SK-N-SH treated with all-trans-retinoic acid at 6 μM for 48 hours (cell line): ENCODE measurements at regions not wholly inside any gene's neighbourhood (a gene's known extent, or its start where the extent isn't known, plus 50 kb on each side); places are given as distances from the start of the nearest gene placed in this dataset.

ENCODE experiments used
- ATAC-seq: fragments of 200-7000 bp; cut with Tn5 transposase; 3 replicates; pipeline ENCODE4 v1.9.1; 2020; ENCODE audit warnings: mild to moderate bottlenecking, moderate library complexity
- ARNTL ChIP-seq: fragments of 450-650 bp; formaldehyde crosslinking; IDR thresholded peaks from 2 replicates; pipeline ENCODE4 v1.5.0; 2020; ENCODE audit warnings: low read depth, mild to moderate bottlenecking, moderate library complexity, borderline replicate concordance
- BACH2 ChIP-seq: fragments of 250-450 bp; sonication (Bioruptor Pico); IDR thresholded peaks from 2 replicates; pipeline ENCODE4 v1.9.0; 2021; ENCODE audit warnings: mild to moderate bottlenecking, borderline replicate concordance
- CSDC2 ChIP-seq: fragments of 250-450 bp; sonication (Bioruptor Pico); IDR thresholded peaks from 2 replicates; pipeline ENCODE4 v1.5.0; 2020; ENCODE audit warnings: mild to moderate bottlenecking, moderate library complexity
- ESRRG ChIP-seq: fragments of 250-450 bp; sonication (Bioruptor Pico); IDR thresholded peaks from 2 replicates; pipeline ENCODE4 v1.6.1; 2021; ENCODE audit warnings: mild to moderate bottlenecking
- GLIS3 ChIP-seq: fragments of 250-450 bp; sonication (Bioruptor Pico); IDR thresholded peaks from 2 replicates; pipeline ENCODE4 v1.5.0; 2020; ENCODE audit warnings: mild to moderate bottlenecking, moderate library complexity
- ISL1 ChIP-seq: fragments of 250-450 bp; sonication (Bioruptor Pico); IDR thresholded peaks from 2 replicates; pipeline ENCODE4 v2.1.2; 2022; ENCODE audit warnings: mild to moderate bottlenecking, moderate library complexity
- OSR1 ChIP-seq: fragments of 250-450 bp; sonication (Bioruptor Pico); IDR thresholded peaks from 2 replicates; pipeline ENCODE4 v1.8.0; 2022; ENCODE audit warnings: moderate library complexity, mild to moderate bottlenecking, inconsistent platforms
- PPARA ChIP-seq: fragments of 250-450 bp; sonication (Bioruptor Pico); IDR thresholded peaks from 2 replicates; pipeline ENCODE4 v1.5.0; 2020; ENCODE audit warnings: mild to moderate bottlenecking, borderline replicate concordance
- RARB ChIP-seq: fragments of 250-450 bp; sonication (Bioruptor Pico); IDR thresholded peaks from 2 replicates; pipeline ENCODE4 v1.8.0; 2021; ENCODE audit warnings: mild to moderate bottlenecking, moderate library complexity
- SNAI2 ChIP-seq: fragments of 250-450 bp; sonication (Bioruptor Pico); IDR thresholded peaks from 2 replicates; pipeline ENCODE4 v1.5.0; 2020; ENCODE audit warnings: mild to moderate bottlenecking, moderate library complexity
- TCF4 ChIP-seq: fragments of 250-450 bp; sonication (Bioruptor Pico); IDR thresholded peaks from 2 replicates; pipeline ENCODE4 v1.8.0; 2021; ENCODE audit warnings: mild to moderate bottlenecking, moderate library complexity, borderline replicate concordance
- TOX ChIP-seq: fragments of 250-450 bp; sonication (Bioruptor Pico); IDR thresholded peaks from 2 replicates; pipeline ENCODE4 v1.8.0; 2021; ENCODE audit warnings: mild to moderate bottlenecking, moderate library complexity, borderline replicate concordance
- ZC3H10 ChIP-seq: fragments of 250-450 bp; sonication (Bioruptor Pico); IDR thresholded peaks from 2 replicates; pipeline ENCODE4 v1.5.1; 2021; ENCODE audit warnings: mild to moderate bottlenecking, moderate library complexity
- ZFP3 ChIP-seq: fragments of 250-450 bp; sonication (Bioruptor Pico); IDR thresholded peaks from 2 replicates; pipeline ENCODE4 v1.5.0; 2020; ENCODE audit warnings: mild to moderate bottlenecking, moderate library complexity
- ZNF565 ChIP-seq: fragments of 450-650 bp; formaldehyde crosslinking; conservative IDR thresholded peaks from 2 replicates; pipeline ENCODE4 v1.5.0; 2020; ENCODE audit warnings: low read depth, mild to moderate bottlenecking, moderate library complexity
- ZNF70 ChIP-seq: fragments of 450-650 bp; formaldehyde crosslinking; IDR thresholded peaks from 2 replicates; pipeline ENCODE4 v1.5.0; 2020; ENCODE audit warnings: mild to moderate bottlenecking, moderate library complexity
- ZNF8 ChIP-seq: fragments of 450-650 bp; formaldehyde crosslinking; IDR thresholded peaks from 2 replicates; pipeline ENCODE4 v1.5.0; 2020; ENCODE audit warnings: mild to moderate bottlenecking, moderate library complexity
- TF ChIP-seq, protein P1 (sequence below): fragments of 250-450 bp; sonication (Bioruptor Pico); IDR thresholded peaks from 2 replicates; pipeline ENCODE4 v1.8.0; 2020; ENCODE audit warnings: mild to moderate bottlenecking, moderate library complexity, borderline replicate concordance
- TF ChIP-seq, protein P2 (sequence below): fragments of 250-450 bp; sonication (Bioruptor Pico); IDR thresholded peaks from 2 replicates; pipeline ENCODE4 v1.5.1; 2021; ENCODE audit warnings: mild to moderate bottlenecking, moderate library complexity
- TF ChIP-seq, protein P3 (sequence below): fragments of 250-450 bp; sonication (Bioruptor Pico); IDR thresholded peaks from 2 replicates; pipeline ENCODE4 v1.5.1; 2020; ENCODE audit warnings: low read depth, mild to moderate bottlenecking, moderate library complexity
- TF ChIP-seq, protein P4 (sequence below): fragments of 250-450 bp; sonication (Bioruptor Pico); IDR thresholded peaks from 2 replicates; pipeline ENCODE4 v1.8.0; 2021; ENCODE audit warnings: low read depth, mild to moderate bottlenecking, moderate library complexity, borderline replicate concordance
- TF ChIP-seq, protein P5 (sequence below): fragments of 250-450 bp; sonication (Bioruptor Pico); IDR thresholded peaks from 2 replicates; pipeline ENCODE4 v1.5.0; 2020; ENCODE audit warnings: mild to moderate bottlenecking, moderate library complexity

DNA sequence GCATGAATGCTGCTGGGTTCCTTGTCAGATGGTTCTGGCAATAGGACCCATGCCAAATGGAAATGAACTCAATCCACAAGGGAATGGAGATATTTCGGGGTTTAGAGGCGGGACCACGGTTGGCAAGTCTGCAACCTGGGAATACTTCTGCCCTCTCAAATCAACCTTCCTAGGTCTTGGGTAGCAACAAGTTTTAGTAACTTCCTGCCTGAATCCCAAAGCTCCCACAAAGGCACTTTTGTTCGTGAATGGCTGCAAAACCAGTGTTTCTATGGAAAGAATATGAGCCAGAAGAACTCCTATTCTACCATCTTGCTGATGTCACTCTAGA lies 790.1 kb upstream of the SLC8A1 start:
- no peak for TF ChIP-seq ESRRG
- TF ChIP-seq, protein P1, sequence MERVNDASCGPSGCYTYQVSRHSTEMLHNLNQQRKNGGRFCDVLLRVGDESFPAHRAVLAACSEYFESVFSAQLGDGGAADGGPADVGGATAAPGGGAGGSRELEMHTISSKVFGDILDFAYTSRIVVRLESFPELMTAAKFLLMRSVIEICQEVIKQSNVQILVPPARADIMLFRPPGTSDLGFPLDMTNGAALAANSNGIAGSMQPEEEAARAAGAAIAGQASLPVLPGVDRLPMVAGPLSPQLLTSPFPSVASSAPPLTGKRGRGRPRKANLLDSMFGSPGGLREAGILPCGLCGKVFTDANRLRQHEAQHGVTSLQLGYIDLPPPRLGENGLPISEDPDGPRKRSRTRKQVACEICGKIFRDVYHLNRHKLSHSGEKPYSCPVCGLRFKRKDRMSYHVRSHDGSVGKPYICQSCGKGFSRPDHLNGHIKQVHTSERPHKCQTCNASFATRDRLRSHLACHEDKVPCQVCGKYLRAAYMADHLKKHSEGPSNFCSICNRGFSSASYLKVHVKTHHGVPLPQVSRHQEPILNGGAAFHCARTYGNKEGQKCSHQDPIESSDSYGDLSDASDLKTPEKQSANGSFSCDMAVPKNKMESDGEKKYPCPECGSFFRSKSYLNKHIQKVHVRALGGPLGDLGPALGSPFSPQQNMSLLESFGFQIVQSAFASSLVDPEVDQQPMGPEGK (CRISPR knock-in tag): no peak
- TF ChIP-seq, protein P2, sequence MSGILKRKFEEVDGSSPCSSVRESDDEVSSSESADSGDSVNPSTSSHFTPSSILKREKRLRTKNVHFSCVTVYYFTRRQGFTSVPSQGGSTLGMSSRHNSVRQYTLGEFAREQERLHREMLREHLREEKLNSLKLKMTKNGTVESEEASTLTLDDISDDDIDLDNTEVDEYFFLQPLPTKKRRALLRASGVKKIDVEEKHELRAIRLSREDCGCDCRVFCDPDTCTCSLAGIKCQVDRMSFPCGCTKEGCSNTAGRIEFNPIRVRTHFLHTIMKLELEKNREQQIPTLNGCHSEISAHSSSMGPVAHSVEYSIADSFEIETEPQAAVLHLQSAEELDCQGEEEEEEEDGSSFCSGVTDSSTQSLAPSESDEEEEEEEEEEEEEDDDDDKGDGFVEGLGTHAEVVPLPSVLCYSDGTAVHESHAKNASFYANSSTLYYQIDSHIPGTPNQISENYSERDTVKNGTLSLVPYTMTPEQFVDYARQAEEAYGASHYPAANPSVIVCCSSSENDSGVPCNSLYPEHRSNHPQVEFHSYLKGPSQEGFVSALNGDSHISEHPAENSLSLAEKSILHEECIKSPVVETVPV: no peak
- no peak for TF ChIP-seq TCF4 (CRISPR knock-in tag)
- no peak for TF ChIP-seq ZNF8 (CRISPR knock-in tag)
- no peak for TF ChIP-seq GLIS3
- no peak for TF ChIP-seq PPARA (CRISPR knock-in tag)
- TF ChIP-seq ZFP3 (CRISPR knock-in tag): no peak
- no peak for TF ChIP-seq RARB (CRISPR knock-in tag)
- no peak for TF ChIP-seq ISL1
- no peak for TF ChIP-seq ARNTL (CRISPR knock-in tag)
- TF ChIP-seq TOX: no peak
- no peak for TF ChIP-seq ZC3H10
- TF ChIP-seq, protein P3, sequence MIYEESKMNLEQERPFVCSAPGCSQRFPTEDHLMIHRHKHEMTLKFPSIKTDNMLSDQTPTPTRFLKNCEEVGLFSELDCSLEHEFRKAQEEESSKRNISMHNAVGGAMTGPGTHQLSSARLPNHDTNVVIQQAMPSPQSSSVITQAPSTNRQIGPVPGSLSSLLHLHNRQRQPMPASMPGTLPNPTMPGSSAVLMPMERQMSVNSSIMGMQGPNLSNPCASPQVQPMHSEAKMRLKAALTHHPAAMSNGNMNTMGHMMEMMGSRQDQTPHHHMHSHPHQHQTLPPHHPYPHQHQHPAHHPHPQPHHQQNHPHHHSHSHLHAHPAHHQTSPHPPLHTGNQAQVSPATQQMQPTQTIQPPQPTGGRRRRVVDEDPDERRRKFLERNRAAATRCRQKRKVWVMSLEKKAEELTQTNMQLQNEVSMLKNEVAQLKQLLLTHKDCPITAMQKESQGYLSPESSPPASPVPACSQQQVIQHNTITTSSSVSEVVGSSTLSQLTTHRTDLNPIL: no peak
- no peak for TF ChIP-seq CSDC2 (CRISPR knock-in tag)
- TF ChIP-seq ZNF565 (CRISPR knock-in tag): no peak
- no peak for TF ChIP-seq ZNF70 (CRISPR knock-in tag)
- TF ChIP-seq BACH2 (CRISPR knock-in tag): no peak
- TF ChIP-seq OSR1 (CRISPR knock-in tag): no peak
- ATAC-seq: no peak

DNA sequence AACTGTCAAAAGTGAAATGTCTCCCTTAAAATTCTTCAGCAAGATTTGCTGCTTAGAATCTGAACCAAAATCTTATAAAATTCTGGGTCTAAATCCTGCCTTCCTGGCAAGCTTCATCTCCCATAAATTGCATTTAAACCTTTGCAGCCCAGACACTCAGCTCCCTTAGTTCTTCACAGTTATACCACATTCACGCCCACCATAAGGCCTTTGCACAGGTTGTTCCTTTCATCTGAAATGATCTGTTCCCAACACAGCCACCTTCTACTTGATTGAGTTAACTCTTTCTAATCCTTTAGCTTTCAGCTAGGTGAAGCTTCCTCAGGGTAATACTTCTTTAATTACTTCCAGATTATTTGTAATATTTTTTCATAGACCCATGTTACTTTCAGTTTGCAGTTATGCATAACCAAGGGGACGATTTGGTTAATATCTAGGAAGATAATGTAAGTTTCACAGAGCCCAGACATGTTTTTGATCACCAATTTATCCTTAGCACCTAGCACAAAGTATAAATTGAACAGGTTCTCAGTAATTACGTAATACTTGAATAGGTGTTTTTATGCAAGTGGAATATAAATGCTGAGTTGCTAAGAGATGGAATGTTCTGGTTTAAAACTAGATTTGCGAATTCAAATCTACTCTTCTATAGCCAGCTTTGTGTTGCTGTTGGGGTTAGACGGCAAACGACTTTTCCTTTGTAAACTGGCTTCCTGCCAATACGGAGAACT lies 779.7 kb upstream of the PKDCC start:
- no peak for TF ChIP-seq ISL1
- TF ChIP-seq OSR1 (CRISPR knock-in tag): no peak
- no peak for TF ChIP-seq SNAI2 (CRISPR knock-in tag)
- no peak for TF ChIP-seq PPARA (CRISPR knock-in tag)
- no peak for TF ChIP-seq ESRRG
- TF ChIP-seq, protein P4, sequence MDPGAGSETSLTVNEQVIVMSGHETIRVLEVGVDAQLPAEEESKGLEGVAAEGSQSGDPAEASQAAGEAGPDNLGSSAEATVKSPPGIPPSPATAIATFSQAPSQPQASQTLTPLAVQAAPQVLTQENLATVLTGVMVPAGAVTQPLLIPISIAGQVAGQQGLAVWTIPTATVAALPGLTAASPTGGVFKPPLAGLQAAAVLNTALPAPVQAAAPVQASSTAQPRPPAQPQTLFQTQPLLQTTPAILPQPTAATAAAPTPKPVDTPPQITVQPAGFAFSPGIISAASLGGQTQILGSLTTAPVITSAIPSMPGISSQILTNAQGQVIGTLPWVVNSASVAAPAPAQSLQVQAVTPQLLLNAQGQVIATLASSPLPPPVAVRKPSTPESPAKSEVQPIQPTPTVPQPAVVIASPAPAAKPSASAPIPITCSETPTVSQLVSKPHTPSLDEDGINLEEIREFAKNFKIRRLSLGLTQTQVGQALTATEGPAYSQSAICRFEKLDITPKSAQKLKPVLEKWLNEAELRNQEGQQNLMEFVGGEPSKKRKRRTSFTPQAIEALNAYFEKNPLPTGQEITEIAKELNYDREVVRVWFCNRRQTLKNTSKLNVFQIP (CRISPR knock-in tag): no peak
- TF ChIP-seq, protein P5, sequence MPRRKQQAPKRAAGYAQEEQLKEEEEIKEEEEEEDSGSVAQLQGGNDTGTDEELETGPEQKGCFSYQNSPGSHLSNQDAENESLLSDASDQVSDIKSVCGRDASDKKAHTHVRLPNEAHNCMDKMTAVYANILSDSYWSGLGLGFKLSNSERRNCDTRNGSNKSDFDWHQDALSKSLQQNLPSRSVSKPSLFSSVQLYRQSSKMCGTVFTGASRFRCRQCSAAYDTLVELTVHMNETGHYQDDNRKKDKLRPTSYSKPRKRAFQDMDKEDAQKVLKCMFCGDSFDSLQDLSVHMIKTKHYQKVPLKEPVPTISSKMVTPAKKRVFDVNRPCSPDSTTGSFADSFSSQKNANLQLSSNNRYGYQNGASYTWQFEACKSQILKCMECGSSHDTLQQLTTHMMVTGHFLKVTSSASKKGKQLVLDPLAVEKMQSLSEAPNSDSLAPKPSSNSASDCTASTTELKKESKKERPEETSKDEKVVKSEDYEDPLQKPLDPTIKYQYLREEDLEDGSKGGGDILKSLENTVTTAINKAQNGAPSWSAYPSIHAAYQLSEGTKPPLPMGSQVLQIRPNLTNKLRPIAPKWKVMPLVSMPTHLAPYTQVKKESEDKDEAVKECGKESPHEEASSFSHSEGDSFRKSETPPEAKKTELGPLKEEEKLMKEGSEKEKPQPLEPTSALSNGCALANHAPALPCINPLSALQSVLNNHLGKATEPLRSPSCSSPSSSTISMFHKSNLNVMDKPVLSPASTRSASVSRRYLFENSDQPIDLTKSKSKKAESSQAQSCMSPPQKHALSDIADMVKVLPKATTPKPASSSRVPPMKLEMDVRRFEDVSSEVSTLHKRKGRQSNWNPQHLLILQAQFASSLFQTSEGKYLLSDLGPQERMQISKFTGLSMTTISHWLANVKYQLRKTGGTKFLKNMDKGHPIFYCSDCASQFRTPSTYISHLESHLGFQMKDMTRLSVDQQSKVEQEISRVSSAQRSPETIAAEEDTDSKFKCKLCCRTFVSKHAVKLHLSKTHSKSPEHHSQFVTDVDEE (CRISPR knock-in tag): no peak
- TF ChIP-seq RARB (CRISPR knock-in tag): no peak
- no peak for TF ChIP-seq TCF4 (CRISPR knock-in tag)
- no peak for TF ChIP-seq ARNTL (CRISPR knock-in tag)
- TF ChIP-seq ZNF8 (CRISPR knock-in tag): no peak
- no peak for ATAC-seq
